CD4-positive, CD25-positive, alpha-beta regulatory T cell (primary cell): ENCODE measurements at regions not wholly inside any gene's neighbourhood (a gene's known extent, or its start where the extent isn't known, plus 50 kb on each side); places are given as distances from the start of the nearest gene placed in this dataset.
A peak's percentile ranks its signal among the peaks of the same experiment; 100 is the strongest.

Experiments
- ATAC-seq, 2 donors: fragments of 150-1000 bp; cut with Tn5 transposase; one replicate each; pipeline ENCODE4 v1.10.0; 2021; ENCODE audit warnings: low read depth in 2 of 2, moderate number of reproducible peaks in 2 of 2, moderate library complexity in 1 of 2
- DNase-seq, 3 donors: peaks; one replicate each; pipeline versions ENCODE4 v3.0.0 to v3.0.0-alpha.2; 2012 to 2022; ENCODE audit warnings: mixed read lengths in 1 of 3
- H3K27ac ChIP-seq: one replicate; pipeline ENCODE4 v1.7.0; 2013; ENCODE audit warnings: mild to moderate bottlenecking, low read length; ENCODE audit not compliant: insufficient read depth, poor library complexity, severe bottlenecking
- H3K27me3 ChIP-seq: one replicate; pipeline ENCODE4 v1.7.0; 2013; ENCODE audit warnings: low read length; ENCODE audit not compliant: control insufficient read depth, insufficient read depth
- H3K36me3 ChIP-seq: one replicate; pipeline ENCODE4 v1.7.0; 2013; ENCODE audit warnings: mild to moderate bottlenecking, low read length, moderate library complexity; ENCODE audit not compliant: control insufficient read depth, insufficient read depth
- H3K4me1 ChIP-seq: 2 replicates; pipeline ENCODE4 v1.7.0; 2013; ENCODE audit warnings: mild to moderate bottlenecking, low read length; ENCODE audit not compliant: insufficient read depth, control insufficient read depth, poor library complexity, severe bottlenecking
- H3K4me3 ChIP-seq: one replicate; pipeline ENCODE4 v1.7.0; 2013; ENCODE audit warnings: low read depth, mild to moderate bottlenecking, low read length, moderate library complexity
- H3K9me3 ChIP-seq, 2 experiments: 1 replicate in 1 of 2; 2 replicates in 1 of 2; pipeline ENCODE4 v1.7.0; 2013; ENCODE audit warnings: low read length in 2 of 2, mild to moderate bottlenecking in 1 of 2, moderate library complexity in 1 of 2; ENCODE audit not compliant: control insufficient read depth in 2 of 2
- H3K27ac Mint-ChIP-seq, 3 donors: one replicate each; pipeline ENCODE4 v1.8.0; 2020 to 2022; ENCODE audit warnings: mild to moderate bottlenecking in 3 of 3, mixed read lengths in 3 of 3, moderate library complexity in 2 of 3
- H3K27me3 Mint-ChIP-seq: one replicate; pipeline ENCODE4 v1.8.0; 2022; ENCODE audit warnings: mild to moderate bottlenecking, mixed read lengths
- H3K36me3 Mint-ChIP-seq: one replicate; pipeline ENCODE4 v1.8.0; 2020; ENCODE audit warnings: mixed read lengths
- H3K4me1 Mint-ChIP-seq, 4 donors: one replicate each; pipeline ENCODE4 v1.8.0; 2020 to 2022; ENCODE audit warnings: mixed read lengths in 4 of 4, mild to moderate bottlenecking in 1 of 4
- H3K4me3 Mint-ChIP-seq, 4 donors: one replicate each; pipeline ENCODE4 v1.8.0; 2020 to 2022; ENCODE audit warnings: mild to moderate bottlenecking in 4 of 4, mixed read lengths in 4 of 4, moderate library complexity in 3 of 4
- H3K9me3 Mint-ChIP-seq, 7 donors: one replicate each; pipeline ENCODE4 v1.8.0; 2020 to 2022; ENCODE audit warnings: mixed read lengths in 7 of 7, mild to moderate bottlenecking in 3 of 7, moderate library complexity in 2 of 7

- Mint-ChIP-seq H3K36me3 (peaks cover 3% of the 10 kb centered on the region), H3K9me3 (peaks cover 0 to under 1% (median 0%) of the 10 kb centered on the region in 7 donors), H3K27ac (no peak overlapping the region), H3K27me3 (peaks cover 4% of the 10 kb centered on the region), H3K4me3 (no peak overlapping the region), H3K4me1 (peaks cover 0 to 6% (median 2%) of the 10 kb centered on the region in 4 donors)
- Histone ChIP-seq H3K27me3 (no peaks in the 10 kb centered on the region), H3K4me3 (no peak overlapping the region), H3K4me1 (no peaks in the 10 kb centered on the region), H3K36me3 (no peaks in the 10 kb centered on the region), H3K27ac (no peak overlapping the region), H3K9me3 (no peaks in the 10 kb centered on the region)
- ATAC-seq (no peak), DNase-seq (no peak)
Observed at GRCh38 chr4:37771771-37772170, 54.7 kb upstream of the PGM2 start.

GRCh38 chr4:37770016-37770415 lies 56.5 kb upstream of the PGM2 start:
- no peak for DNase-seq
- Mint-ChIP-seq H3K4me3 (no peak overlapping the region), H3K27ac (no peak overlapping the region)

GRCh38 chr4:37769391-37769989 lies 57.0 kb upstream of the PGM2 start:
- DNase-seq, result no peak
- Mint-ChIP-seq H3K4me3 (no peak overlapping the region), H3K27ac (no peak overlapping the region), H3K27me3 (no peaks in the 10 kb centered on the region), H3K36me3 (peaks cover 3% of the 10 kb centered on the region), H3K4me1 (peaks cover 0 to 6% (median 2%) of the 10 kb centered on the region in 4 donors), H3K9me3 (peaks cover 0 to 1% (median 0%) of the 10 kb centered on the region in 7 donors)
- Histone ChIP-seq H3K4me3 (no peak overlapping the region), H3K27ac (no peak overlapping the region), H3K9me3 (no peaks in the 10 kb centered on the region), H3K4me1 (no peaks in the 10 kb centered on the region), H3K36me3 (no peaks in the 10 kb centered on the region), H3K27me3 (no peaks in the 10 kb centered on the region)
- ATAC-seq, result no peak

More at GRCh38 chr4:37770016-37770415, 56.5 kb upstream of the PGM2 start:
- Mint-ChIP-seq H3K9me3 (peaks cover 0 to 1% (median 0%) of the 10 kb centered on the region in 7 donors), H3K36me3 (peaks cover 3% of the 10 kb centered on the region), H3K4me1 (peaks cover 0 to 6% (median 2%) of the 10 kb centered on the region in 4 donors), H3K27me3 (peaks cover 3% of the 10 kb centered on the region)
- no peaks in the 10 kb centered on the region for H3K36me3 ChIP-seq
- no peak overlapping the region for H3K27ac ChIP-seq
- no peaks in the 10 kb centered on the region for H3K4me1 ChIP-seq
- H3K27me3 ChIP-seq, result no peaks in the 10 kb centered on the region
- ATAC-seq, result no peak
- no peak overlapping the region for H3K4me3 ChIP-seq
- H3K9me3 ChIP-seq, result no peaks in the 10 kb centered on the region

GRCh38 chr4:37767546-37767945 lies 58.9 kb upstream of the PGM2 start:
- Histone ChIP-seq H3K27ac (no peak overlapping the region), H3K4me1 (no peaks in the 10 kb centered on the region), H3K27me3 (no peaks in the 10 kb centered on the region), H3K4me3 (no peak overlapping the region), H3K9me3 (no peaks in the 10 kb centered on the region), H3K36me3 (no peaks in the 10 kb centered on the region)
- Mint-ChIP-seq H3K4me1 (peaks cover 0 to 4% (median 1%) of the 10 kb centered on the region in 4 donors), H3K36me3 (peaks cover 1% of the 10 kb centered on the region), H3K4me3 (no peak overlapping the region), H3K27me3 (no peaks in the 10 kb centered on the region), H3K9me3 (peaks cover 0 to 1% (median 0%) of the 10 kb centered on the region in 7 donors), H3K27ac (peak overlapping the region in 1 of 3 donors; percentile 17)
- DNase-seq, result no peak
- ATAC-seq, result no peak

- no peak for DNase-seq
- no peak overlapping the region for H3K4me3 ChIP-seq
- H3K27me3 ChIP-seq, result no peaks in the 10 kb centered on the region
- H3K4me1 Mint-ChIP-seq, result peaks cover 0 to 4% (median 0%) of the 10 kb centered on the region in 4 donors
- peaks cover 0 to 1% (median 0%) of the 10 kb centered on the region in 7 donors for H3K9me3 Mint-ChIP-seq
- ATAC-seq, result no peak
- H3K27ac ChIP-seq, result no peak overlapping the region
- H3K4me3 Mint-ChIP-seq, result no peak overlapping the region
- H3K27ac Mint-ChIP-seq, result peak overlapping the region in 1 of 3 donors; percentile 17
- no peaks in the 10 kb centered on the region for H3K36me3 Mint-ChIP-seq
- H3K36me3 ChIP-seq, result no peaks in the 10 kb centered on the region
- H3K27me3 Mint-ChIP-seq, result no peaks in the 10 kb centered on the region
- H3K4me1 ChIP-seq, result no peaks in the 10 kb centered on the region
- H3K9me3 ChIP-seq, result no peaks in the 10 kb centered on the region
Observed at GRCh38 chr4:37767019-37767418, 59.5 kb upstream of the PGM2 start.

- H3K27me3 Mint-ChIP-seq, result no peaks in the 10 kb centered on the region
- DNase-seq (peak in 1 of 3 donors; percentile 8), ATAC-seq (no peak)
- peaks cover 0 to 1% (median 0%) of the 10 kb centered on the region in 7 donors for H3K9me3 Mint-ChIP-seq
- Histone ChIP-seq H3K27ac (no peak overlapping the region), H3K27me3 (peaks cover 3% of the 10 kb centered on the region), H3K9me3 (no peaks in the 10 kb centered on the region), H3K4me1 (no peaks in the 10 kb centered on the region), H3K4me3 (no peak overlapping the region), H3K36me3 (no peaks in the 10 kb centered on the region)
- no peak overlapping the region for H3K4me3 Mint-ChIP-seq
- no peaks in the 10 kb centered on the region for H3K36me3 Mint-ChIP-seq
- H3K4me1 Mint-ChIP-seq, result peaks cover 0 to 4% (median 0%) of the 10 kb centered on the region in 4 donors
- H3K27ac Mint-ChIP-seq, result no peak overlapping the region
Observed at GRCh38 chr4:37765741-37766140, 60.7 kb upstream of the PGM2 start.

- H3K9me3 Mint-ChIP-seq, result peaks cover 0 to 1% (median 0%) of the 10 kb centered on the region in 7 donors
- Histone ChIP-seq H3K9me3 (no peaks in the 10 kb centered on the region), H3K36me3 (no peaks in the 10 kb centered on the region), H3K4me3 (no peak overlapping the region), H3K4me1 (no peaks in the 10 kb centered on the region), H3K27ac (no peak overlapping the region), H3K27me3 (peaks cover 3% of the 10 kb centered on the region)
- no peak overlapping the region for H3K27ac Mint-ChIP-seq
- peaks cover 0 to 4% (median 0%) of the 10 kb centered on the region in 4 donors for H3K4me1 Mint-ChIP-seq
- ATAC-seq (no peak), DNase-seq (no peak)
- H3K36me3 Mint-ChIP-seq, result no peaks in the 10 kb centered on the region
- H3K27me3 Mint-ChIP-seq, result peaks cover 6% of the 10 kb centered on the region
- no peak overlapping the region for H3K4me3 Mint-ChIP-seq
Observed at GRCh38 chr4:37763831-37764230, 62.7 kb upstream of the PGM2 start.

- no peaks in the 10 kb centered on the region for H3K36me3 Mint-ChIP-seq
- peaks cover 0 to 1% (median 0%) of the 10 kb centered on the region in 7 donors for H3K9me3 Mint-ChIP-seq
- peaks cover 0 to 10% (median 0%) of the 10 kb centered on the region in 4 donors for H3K4me1 Mint-ChIP-seq
- no peaks in the 10 kb centered on the region for H3K36me3 ChIP-seq
- no peak overlapping the region for H3K27ac ChIP-seq
- no peak overlapping the region for H3K27ac Mint-ChIP-seq
- no peaks in the 10 kb centered on the region for H3K9me3 ChIP-seq
- peaks cover 3% of the 10 kb centered on the region for H3K27me3 ChIP-seq
- ATAC-seq (no peak), DNase-seq (no peak)
- no peak overlapping the region for H3K4me3 ChIP-seq
- no peaks in the 10 kb centered on the region for H3K4me1 ChIP-seq
- peaks cover 6% of the 10 kb centered on the region for H3K27me3 Mint-ChIP-seq
- no peak overlapping the region for H3K4me3 Mint-ChIP-seq
Observed at GRCh38 chr4:37762991-37763368, 63.5 kb upstream of the PGM2 start.
